ENCODE measurements at regions not wholly inside any gene's neighbourhood (a gene's known extent, or its start where the extent isn't known, plus 50 kb on each side); places are given as distances from the start of the nearest gene placed in this dataset.

GRCh38 chr7:26592011-26592410, 272.4 kb downstream of the SKAP2 start:
- no peak for FAIRE-seq
- no peak for DNase-seq (ENCODE audit: insufficient read length, low spot score)

GRCh38 chr7:26593393-26593792, 271.0 kb downstream of the SKAP2 start:
- DNase-seq (ENCODE audit: insufficient read length, low spot score) (no peak), FAIRE-seq (no peak)

GRCh38 chr7:26593896-26594295, 270.5 kb downstream of the SKAP2 start:
- no peak for DNase-seq (ENCODE audit: insufficient read length, low spot score)
- no peak for FAIRE-seq

DNA sequence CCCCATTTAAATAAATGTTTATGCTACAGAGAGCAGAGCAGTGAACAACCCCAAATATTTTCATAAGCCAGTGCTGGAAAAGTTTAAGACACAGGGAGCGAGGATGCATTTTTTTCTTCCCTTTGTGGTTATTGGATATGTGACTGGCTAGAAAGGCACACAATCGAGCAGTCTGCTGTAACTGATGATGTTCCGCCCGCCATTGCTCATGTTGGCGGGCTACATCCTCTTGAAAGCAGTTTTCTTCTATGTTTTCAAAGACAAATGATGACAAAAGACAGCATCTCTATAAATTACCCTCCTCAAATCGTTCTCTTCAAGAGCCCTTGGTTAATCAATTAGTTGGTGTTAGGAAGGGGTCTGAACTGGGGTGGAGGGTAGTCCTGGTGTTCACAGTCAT, 269.8 kb downstream of the SKAP2 start:
- no peak for FAIRE-seq
- no peak for DNase-seq (ENCODE audit: insufficient read length, low spot score)

GRCh38 chr7:26598867-26599266, 265.5 kb downstream of the SKAP2 start:
- DNase-seq (ENCODE audit: insufficient read length, low spot score) (no peak), FAIRE-seq (no peak)

- FAIRE-seq (no peak), DNase-seq (ENCODE audit: insufficient read length, low spot score) (no peak)
Measured at GRCh38 chr7:26599982-26600381, 264.4 kb downstream of the SKAP2 start.

DNA sequence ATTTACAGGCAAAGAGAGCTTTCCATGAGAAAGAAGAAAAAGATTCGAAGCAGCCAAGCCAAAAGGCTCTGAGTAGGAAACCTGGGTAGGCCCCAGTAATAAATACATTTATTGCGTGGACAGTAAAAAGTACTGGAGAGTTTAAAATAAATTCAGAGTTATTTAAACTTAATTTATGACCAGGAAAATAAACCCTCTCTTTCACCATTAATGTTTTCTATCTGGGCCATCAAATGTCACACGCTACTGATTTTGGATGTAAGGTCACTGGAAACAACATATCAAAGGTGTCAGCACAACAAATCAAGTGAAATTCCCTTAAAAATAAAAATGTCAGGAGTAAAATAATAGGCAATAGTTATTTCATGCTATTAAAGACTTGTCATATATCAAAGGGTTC, 264.0 kb downstream of the SKAP2 start:
- DNase-seq (ENCODE audit: insufficient read length, low spot score): no peak
- no peak for FAIRE-seq

- FAIRE-seq: no peak
- no peak for DNase-seq (ENCODE audit: insufficient read length, low spot score)
Measured at GRCh38 chr7:26603631-26604030, 260.8 kb downstream of the SKAP2 start.

- FAIRE-seq (no peak), DNase-seq (ENCODE audit: insufficient read length, low spot score) (no peak)
Measured at GRCh38 chr7:26608402-26608801, 256.0 kb downstream of the SKAP2 start.

- FAIRE-seq: no peak
- DNase-seq (ENCODE audit: insufficient read length, low spot score): no peak
Measured at GRCh38 chr7:26609082-26609481, 255.3 kb downstream of the SKAP2 start.

GRCh38 chr7:26609532-26609931, 254.9 kb downstream of the SKAP2 start:
- FAIRE-seq (no peak), DNase-seq (ENCODE audit: insufficient read length, low spot score) (no peak)

DNA sequence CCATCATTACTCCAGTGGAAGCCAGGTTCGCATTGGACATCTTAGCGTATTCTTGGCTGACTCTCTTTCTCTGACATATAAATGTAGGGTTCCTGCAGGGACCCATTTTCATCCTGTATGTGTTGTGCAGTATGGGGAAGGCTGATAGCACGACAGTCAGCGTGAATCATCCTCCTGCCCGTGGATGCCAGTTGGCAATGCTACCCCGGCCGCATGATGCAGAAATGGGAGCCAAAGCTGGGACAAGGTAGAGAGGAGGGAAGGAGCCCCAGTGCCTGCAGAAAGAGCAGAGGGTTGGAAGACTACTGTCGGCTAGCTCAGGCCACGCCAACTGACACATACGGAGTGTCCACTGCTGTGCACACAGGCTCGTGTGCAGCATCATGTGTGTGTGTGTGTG, 251.6 kb downstream of the SKAP2 start:
- no peak for DNase-seq (ENCODE audit: insufficient read length, low spot score)
- FAIRE-seq: no peak

GRCh38 chr7:26614503-26614902, 249.9 kb downstream of the SKAP2 start:
- FAIRE-seq: no peak
- no peak for DNase-seq (ENCODE audit: insufficient read length, low spot score)

DNA sequence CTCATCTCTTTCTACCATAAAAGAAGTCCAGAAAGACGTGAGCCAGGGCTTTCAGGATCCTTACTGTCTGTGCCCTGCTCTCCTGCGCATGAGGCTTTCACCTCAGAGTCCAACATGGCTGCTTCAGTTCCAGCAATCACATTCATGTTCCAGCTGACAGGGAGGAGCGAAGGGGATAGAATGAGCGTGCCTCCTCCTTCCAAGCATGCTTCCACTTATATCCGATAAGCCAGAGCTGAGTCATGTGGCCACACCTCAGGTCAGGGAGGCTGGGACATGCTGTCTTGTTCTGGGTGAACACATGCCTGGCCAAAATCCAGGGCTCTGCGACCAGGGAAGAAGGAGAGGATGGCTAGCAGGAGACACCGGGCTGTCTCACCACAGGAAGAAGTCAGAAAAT, 248.2 kb downstream of the SKAP2 start:
- FAIRE-seq: no peak
- no peak for DNase-seq (ENCODE audit: insufficient read length, low spot score)

- FAIRE-seq (no peak), DNase-seq (ENCODE audit: insufficient read length, low spot score) (no peak)
Measured at GRCh38 chr7:26617066-26617465, 247.3 kb downstream of the SKAP2 start.
